Superior temporal gyrus (tissue), 1 donor: ENCODE measurements at regions not wholly inside any gene's neighbourhood (a gene's known extent, or its start where the extent isn't known, plus 50 kb on each side); places are given as distances from the start of the nearest gene placed in this dataset.
"Not testable (repeated sequence)": the region's sequence is repeated elsewhere in the genome, so short reads cannot be mapped to it uniquely, and the experiment has no call there.

Experiments
- DNase-seq: peaks from one replicate; pipeline ENCODE4 v3.0.0-alpha.2; 2016; ENCODE audit errors: extremely low spot score

DNA sequence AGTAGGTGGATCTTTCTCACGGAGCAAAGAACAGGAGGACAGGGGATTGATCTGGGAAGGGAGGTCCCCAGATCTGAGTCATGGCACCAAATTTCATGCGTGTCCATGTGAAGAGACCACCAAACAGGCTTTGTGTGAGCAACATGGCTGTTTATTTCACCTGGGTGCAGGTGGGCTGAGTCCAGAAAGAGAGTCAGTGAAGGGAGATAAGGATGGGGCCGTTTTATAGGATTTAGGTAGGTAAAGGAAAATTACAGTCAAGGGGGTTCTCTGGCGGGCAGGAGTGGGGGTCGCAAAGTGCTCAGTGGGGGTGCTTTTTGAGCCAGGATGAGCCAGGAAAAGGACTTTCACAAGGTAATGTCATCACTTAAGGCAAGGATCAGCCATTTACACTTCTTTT, 1480.5 kb upstream of the PRR20A start:
- DNase-seq, result not testable (repeated sequence)

DNA sequence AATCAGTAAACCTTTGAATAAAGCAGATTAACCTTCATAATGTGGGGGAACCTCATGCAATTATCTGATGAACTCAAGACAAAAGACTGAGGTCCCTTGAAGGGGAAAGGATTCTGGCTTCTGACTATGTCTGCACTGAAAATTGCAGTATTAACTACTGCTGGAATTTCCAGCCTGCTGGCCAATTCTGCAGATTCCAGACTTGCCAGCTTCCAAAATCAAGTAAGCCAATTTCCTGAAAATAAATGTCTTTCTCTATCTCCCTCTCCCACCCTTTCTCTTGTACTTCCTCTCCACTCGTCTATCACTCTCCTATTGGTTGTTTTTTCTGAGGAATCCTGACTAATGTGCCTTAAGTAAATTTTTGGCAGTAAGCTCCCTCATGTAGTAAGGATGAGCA, 1479.9 kb upstream of the PRR20A start:
- DNase-seq, result no peak

DNA sequence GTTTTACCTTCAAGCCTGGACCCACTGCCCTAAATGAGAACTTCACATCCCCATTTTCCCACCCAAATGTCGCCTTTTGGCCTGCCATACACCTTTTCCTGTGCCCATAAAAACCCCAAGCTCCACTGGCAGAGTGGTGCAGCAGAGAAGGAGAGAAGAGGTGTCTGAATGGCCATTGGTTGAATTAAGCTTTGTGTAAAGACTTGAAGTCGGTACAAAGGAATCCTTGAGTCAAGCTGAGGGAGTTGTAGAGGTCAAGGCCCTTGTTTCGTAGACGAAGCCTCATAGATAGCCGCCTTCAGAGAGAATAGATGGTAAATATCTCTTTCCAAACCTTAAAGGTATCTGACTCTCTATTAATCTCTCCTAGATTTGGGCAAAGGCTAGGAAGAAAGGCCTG, 1479.2 kb upstream of the PRR20A start:
- DNase-seq, result no peak

DNA sequence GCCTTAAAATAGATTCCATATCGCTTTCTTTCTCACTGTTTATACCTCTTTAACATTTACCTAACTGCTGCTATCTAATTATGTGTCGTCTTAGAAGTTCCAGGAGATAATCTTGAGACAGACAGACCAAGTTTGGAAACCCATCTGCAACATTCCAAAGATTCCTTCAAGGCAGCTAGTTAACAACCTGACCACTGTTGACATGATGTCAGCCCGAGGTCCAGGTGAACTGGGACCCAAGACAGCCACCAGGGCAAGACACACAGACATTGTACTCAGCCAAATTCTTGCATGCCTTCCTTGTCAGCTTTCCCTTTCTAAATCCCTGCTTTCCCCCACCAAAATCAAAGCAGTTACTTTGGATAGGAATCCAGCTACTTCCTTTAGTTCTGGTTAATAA, 1476.5 kb upstream of the PRR20A start:
- no peak for DNase-seq

DNA sequence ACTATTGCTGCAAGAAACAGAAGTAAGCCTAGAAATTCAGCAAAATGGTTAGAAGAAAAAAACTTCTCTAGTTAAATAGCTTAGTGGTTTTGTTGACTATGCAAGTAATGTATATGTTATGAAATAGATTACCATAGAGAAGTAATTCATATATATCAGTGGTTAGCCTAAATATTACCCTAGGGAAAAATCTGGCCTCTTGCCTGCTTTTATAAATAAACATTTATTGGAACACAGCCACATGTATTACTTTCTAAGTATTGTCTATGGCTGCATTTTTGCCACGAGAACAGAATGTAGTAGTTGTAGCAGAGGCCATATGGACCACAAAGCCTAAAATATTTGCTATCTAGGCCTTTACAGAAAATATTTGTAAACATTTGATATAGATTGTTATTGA, 1471.7 kb upstream of the PRR20A start:
- no peak for DNase-seq

DNA sequence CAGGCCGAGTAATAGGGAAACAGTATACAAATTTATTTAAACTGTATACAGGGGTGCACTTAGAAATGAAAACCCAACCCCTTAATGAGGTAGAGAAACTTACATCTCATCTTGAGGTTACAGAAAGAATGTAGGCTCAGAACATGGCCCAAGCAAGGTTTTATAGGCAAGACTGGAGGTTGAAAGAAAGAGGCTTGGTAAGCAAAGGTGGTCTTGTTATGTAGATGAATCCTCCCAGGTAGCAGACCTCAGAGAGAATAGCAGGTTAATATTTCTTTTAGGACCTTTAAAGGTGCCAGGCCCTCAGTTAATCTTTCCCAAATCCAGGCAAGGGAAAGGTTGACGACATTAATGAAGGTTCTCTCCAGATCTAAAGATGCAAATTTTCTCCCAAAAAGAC, 1466.8 kb upstream of the PRR20A start:
- DNase-seq, result no peak

DNA sequence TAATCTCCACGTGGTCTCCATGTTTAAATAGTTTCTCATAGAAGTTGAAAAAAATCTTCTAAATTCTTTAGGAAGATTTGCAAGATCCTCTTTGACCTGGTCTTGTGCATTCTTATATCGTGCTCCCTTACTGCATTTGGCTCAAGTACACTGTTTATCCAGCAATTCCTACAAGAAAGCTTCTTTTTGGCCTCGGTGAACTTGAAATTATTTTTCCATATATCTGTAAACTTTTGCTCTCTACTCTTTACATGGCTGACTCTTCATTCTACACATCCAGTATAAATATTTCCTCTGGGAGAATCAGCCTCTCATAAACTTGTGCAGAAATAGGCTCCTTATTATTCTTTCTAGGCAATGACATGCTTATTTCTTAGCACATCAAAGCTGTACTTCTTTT, 1457.9 kb upstream of the PRR20A start:
- no peak for DNase-seq

DNA sequence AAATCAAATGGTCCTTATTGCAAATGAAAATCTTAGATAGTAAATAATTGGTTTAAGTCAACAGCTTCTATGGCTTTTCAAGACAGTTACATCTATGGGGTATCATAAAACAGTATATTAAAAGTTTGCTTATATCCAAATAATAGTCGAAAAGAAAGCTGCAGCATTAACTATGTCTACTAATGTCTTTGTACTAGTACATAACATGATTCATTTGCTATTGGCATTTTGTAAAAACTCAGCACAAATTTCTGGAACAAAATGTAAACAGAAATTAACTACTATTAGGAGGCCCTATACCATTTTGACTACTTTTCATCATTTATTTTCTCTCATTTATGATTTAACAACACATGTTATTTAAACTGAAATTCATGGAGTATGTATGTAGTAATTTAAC, 1435.2 kb upstream of the PRR20A start:
- no peak for DNase-seq

DNA sequence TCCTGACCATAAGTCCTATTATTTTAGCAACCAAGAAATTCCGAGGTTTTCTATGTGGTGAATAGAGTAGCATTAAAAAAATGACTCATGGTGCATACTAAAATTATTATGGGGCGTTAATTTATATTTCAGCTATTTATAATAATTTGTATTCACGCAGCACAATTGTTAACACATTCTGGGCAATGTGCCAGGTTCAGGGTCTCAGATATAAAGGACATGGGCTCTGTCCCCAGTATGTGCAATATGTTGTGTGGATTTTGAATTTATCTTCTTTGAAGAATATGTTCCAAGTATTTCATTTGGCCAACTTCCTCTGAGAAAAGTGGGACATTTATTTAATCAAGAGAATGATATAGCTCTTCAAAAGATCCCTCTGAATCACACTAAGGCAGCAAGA, 1434.7 kb upstream of the PRR20A start:
- no peak for DNase-seq

DNA sequence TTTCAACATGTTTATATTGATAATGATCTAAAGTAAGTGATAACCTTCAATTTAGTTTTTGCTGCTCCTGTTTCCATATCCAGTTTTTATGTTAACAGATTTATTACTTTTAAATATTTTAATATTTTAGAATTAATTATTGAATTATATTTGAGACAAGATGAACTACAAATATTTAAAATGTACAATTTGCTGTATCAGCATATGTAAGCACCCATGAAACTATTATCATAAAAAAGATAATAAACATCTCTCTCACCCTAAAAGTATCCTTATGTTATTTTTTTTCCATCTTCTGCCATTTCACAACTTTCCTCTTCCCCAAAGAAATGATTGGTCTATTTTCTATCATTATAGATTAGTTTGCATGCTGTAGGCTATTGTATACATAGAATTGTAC, 1426.6 kb upstream of the PRR20A start:
- no peak for DNase-seq

DNA sequence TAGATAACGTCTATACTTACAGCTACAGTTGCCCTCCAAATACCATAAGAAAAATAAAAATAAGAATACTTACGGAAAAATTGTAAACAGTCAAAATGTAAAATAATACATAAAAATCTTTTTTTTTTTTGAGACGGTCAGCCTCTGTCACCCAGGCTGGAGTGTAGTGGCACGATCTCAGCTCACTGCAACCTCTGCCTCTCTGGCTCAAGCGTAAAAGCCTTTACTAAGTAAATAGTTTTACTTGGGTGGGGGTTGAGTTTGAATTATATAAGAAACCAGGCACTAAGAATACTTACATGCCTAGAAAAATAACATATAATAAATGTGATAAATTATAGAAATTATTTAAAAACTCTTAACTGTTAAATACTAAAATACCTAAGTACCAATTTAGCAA, 1413.0 kb upstream of the PRR20A start:
- DNase-seq, result no peak

DNA sequence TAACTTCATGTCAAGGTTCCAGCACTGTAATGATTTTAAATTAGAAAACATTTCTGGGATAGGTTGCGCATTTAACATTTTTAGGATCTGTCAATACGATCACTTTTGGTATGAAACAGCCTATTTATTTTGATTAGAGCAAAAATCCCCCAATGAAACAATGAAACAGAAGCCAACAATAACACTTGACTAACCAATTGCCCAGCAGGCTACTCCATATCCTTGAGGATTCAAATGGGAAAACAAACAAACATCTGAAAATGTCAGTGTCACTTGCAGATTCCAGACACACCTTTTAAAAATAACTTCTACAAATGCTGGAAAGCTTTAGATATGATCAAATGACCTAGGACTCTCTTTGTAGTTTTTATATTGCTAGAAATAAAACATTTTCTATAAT, 1412.5 kb upstream of the PRR20A start:
- no peak for DNase-seq

DNA sequence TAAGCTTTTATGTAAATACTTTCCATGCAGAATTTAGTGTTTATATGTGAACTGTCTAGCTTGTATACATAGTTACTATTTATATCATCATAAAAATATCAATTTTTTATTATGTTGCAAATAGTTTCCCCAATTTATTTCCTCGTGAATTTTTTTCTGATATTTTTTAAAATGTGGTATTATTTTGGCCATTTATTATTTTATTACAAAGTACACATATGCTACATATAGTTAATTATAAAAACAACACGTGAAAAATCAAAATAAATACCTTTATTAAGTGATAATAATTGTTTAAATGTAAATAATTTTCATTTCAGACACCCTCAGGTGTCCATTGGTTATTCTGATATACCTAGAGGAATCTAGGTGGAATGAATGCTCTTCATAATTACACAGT, 1394.9 kb upstream of the PRR20A start:
- DNase-seq, result no peak

DNA sequence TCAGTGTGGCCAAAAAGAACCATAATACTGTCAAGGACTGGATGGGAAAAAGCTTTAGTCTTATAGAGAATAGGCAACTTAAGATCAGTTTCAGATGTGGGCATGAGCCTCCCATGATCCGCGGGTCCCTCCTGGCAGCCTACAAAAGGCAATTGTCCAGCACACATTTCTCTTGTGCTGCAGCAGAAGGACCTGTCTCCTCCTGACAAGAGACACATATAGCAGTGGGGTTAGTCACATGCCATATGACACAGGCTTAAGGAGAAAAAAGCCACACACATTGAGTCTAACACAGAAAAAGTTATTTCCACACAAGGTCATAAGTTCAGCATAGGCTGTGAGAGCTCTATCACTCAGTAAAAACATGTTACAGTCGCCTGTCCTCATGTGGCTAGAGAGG, 1378.7 kb upstream of the PRR20A start:
- no peak for DNase-seq

DNA sequence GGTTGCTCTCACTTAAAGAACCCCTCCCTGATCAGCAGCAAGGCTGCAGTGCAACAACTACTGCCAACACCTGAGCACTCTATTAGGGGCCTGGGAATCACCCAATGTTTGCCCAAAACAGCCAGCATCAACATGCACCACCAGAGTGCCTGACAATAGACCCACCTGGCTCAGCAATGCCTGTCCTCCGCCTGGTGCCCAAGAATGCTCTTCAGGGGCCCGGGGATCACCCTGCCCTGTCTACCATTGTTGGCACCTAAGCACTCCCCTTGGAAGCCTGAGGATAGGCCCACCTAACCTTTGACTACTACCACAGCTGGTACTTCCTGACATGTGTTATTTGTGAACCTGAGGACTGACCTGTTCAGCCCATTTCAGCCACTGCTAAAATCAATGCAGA, 1363.1 kb upstream of the PRR20A start:
- DNase-seq, result no peak

DNA sequence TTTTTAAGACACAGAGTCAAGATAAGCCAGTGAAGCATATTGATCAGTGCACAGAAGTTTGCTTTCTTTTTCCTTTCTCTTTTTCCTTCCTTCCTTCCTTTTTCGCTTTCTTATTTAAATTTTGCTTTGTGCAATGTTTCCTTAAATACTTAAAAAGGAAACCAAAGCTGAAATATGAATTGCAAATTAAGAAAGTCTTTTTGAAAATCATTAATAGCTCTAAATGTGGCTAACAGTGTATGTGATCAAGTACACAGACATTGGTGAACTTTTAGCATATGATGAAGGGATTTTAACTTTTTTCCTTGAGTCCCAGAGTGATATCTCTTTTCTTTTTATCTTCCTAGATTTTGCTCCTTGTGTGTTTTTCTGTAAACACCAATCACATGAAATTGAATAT, 1356.9 kb upstream of the PRR20A start:
- DNase-seq, result no peak

DNA sequence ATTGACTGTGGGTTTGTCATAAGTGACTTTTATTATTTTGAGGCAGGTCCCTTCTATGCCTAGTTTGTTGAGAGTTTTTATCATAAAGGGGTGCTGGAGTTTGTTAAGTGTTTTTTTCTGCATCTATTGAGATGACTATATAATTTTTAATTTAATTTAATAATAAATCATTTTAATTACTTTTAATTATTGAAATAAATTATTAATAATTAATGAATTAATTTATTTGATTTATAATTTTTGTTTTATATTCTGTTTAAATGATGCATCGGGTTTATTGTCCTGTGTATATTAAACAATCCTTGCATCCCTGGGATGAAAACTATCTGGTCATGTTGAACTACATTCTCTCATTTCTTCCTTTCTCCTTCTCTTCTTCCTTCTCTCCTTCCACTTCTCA, 1352.2 kb upstream of the PRR20A start:
- DNase-seq, result no peak

DNA sequence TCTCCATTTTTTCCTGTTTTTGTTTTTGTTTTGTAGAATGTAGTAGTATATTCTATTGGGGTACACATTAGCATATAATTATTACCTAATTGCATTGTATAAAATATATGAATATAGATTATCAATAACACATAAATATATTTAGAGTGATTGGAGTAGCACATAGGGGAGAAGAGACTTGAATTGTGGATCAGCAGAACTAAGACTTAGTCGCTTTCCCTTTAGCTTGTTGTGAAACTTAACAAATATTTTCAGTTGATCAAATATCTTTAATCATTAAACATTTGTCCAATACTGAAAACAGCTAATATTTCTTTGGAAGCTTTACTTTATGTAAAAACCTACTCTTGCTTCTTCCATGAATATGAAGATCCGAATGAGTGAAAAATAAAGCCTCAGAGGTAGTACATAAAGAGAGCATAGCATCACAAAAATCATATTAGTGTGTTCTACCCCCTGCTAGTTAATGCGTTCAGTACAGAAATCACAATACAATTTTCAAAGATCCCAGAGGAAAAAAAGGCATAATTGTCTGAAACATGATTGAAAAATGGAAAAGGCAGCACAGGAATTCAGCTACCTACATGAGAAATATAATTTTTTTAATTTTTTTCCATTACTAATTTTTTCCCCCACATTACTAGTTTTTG, 1348.0 kb upstream of the PRR20A start:
- DNase-seq, result no peak

DNA sequence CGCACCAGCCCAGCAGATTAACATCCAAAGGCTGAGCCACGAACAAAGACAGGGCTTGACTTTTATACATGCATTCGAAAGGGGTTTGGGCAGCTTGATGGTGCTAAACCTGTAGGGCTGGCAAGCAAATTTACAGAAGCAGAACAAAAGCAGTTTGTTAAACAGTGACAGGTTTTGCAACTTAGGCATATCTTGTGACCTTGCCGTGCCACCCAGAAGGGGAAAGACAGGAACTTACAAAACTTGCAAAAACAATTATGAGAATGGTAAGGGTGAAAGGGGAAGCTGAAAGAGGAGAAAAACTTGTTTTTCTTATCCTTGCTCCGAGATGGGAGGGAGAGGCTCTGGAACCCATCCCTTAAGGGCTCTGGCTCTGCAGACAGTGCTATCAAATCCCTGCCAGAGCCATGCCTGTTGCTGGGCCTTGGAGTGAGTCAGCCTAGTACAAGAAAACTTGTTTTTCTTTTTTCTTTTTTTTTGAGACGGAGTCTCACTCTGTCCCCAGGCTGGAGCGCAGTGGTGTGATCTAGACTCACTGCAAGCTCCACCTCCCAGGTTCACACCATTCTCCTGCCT, 1325.2 kb upstream of the PRR20A start:
- DNase-seq, result no peak

DNA sequence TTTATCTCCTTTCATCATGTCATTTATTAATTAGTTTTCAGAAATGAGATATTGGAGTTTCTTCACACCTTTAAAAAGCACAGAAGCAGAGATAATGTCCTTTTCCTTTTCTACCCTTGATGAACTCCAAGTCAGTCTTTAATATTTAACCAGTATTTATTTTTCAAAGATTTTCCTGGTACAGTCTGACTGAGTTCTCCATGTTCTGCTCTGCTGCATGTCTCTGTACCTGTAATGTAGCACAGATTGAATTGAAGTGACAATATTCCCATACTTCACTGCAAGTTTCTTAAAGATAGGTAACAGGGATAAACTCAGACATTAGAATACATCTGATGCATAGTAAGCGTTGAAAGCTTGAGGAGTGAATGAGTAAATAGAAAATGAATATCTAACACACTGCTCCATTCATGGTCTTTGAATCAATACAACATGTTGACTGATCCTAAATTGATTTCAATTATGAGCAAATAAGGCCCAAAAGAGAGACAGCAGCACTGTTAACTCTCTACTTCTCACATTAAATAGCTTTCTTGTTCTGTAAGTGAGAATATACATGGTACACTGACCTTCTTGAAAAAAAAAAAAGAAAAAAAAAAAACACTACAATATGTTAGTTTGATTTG, 1323.6 kb upstream of the PRR20A start:
- no peak for DNase-seq

DNA sequence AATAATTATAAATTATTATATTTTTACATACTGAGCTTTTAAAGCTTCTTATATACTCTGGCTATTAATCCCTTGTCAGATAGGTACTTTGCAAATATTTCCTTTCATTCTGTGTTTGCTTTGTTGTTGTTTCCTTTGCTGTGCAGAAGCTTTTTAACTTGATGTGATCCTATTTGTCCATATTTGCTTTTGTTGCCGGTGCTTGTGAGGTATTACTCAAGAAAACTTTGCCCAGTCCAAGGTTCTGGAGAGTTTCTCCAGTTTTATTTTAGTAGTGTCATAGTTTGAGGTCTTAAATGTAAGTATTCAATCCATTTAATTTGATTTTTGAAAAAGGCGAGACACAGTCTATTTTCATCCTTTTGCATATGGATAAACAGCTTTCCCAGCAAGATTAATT, 1319.9 kb upstream of the PRR20A start:
- DNase-seq, result no peak

DNA sequence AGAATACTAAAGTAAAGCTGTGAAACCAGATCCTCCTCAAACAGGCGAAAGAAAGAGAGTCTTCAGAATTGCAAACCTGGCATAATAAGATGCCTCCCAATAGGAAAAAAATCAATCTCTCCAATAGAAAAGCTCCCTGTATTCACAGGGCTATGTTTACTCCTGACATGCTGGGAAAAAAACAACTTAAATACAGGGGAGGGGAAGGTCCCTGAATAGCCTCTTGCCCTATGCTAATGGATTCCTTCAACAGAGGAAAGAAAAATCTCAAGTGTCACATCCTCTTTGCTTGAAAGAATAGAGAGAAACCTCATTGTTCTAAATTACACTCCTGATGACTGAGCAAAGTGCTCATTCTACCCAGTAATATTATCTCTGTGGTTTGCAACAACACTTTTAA, 1271.1 kb upstream of the PRR20A start:
- DNase-seq, result no peak

DNA sequence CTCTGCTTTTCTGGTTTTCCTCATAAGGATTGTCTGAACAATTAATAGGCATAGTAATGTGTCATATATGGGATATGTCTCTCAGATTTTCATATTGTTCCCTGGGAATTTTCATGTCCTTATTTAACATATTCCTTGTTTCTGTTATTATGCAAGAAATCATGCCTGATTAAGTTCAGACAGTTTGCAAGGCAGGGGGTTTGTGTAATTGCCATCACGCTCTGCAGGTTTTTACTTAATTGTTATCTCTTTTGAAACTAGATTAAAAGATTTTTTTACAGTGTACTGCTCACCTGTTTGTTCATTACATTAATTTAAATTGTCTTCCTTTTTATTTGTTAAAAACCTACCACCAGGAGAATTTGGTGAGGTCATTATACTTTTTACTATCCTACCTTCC, 1253.2 kb upstream of the PRR20A start:
- DNase-seq, result no peak

DNA sequence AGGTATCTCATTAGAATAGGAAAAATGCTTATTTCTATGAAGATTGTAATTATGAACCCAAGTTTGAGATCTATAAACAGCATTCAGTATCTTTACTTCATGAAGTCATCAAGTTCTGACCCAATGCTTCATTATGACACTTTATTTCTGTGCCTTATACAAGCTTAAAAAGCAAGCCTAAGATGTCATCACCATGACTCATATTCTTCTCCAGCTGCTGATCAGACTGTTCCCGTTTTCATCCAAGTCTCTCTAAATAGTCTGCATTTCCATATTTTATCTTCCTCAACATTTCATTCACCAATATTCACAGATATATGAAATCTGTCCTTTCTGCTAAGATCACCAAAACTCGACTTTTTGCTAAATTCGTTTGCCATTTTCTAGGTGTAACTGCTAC, 1247.2 kb upstream of the PRR20A start:
- peak; percentile 60 for DNase-seq
